ENCODE measurements at regions not wholly inside any gene's neighbourhood (a gene's known extent, or its start where the extent isn't known, plus 50 kb on each side); places are given as distances from the start of the nearest gene placed in this dataset.

DNA sequence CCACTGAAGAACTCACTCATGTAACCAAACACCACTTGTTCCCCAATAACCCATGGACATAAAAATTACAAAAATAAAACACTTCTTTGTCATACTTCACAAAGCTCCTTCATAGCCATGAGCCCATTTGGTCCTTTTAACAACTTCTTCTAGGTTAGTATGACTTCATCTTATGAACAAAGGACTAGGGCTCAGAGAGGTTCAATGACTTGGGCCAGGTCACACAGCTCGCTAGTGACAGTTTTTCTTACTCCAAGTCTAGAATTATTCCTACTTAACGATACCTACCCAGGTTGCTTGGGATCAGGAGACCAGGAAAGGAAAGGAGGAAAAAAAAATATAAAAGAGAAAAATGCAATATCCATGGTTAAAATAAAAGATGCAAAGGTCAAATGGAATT, 353.4 kb downstream of the SOX9 start:
- Histone ChIP-seq H3K9ac (ENCODE audit: low read depth, low read length, poor library complexity, severe bottlenecking) (no peak overlapping the region), H3K36me3 (ENCODE audit: insufficient read depth, low read length) (no peaks in the 10 kb centered on the region), H3K79me2 (ENCODE audit: insufficient read depth, low read length) (no peaks in the 10 kb centered on the region), H3K4me2 (ENCODE audit: low read depth, low read length, poor library complexity, severe bottlenecking) (no peak overlapping the region), H3F3A (ENCODE audit: low read depth) (no peaks in the 10 kb centered on the region), H4K20me1 (ENCODE audit: insufficient read depth, low read length, poor library complexity, severe bottlenecking) (no peaks in the 10 kb centered on the region), H3K9me2 (replicated peaks; ENCODE audit: low read depth, low read length) (no peaks in the 10 kb centered on the region), H3K9me3 (ENCODE audit: insufficient read depth, low read depth, low read length) (no peaks in the 10 kb centered on the region), H3K4me3 (ENCODE audit: low read length, poor library complexity, severe bottlenecking) (no peak overlapping the region), H2AFZ (ENCODE audit: low read length) (no peak overlapping the region), H3K27me3 (ENCODE audit: insufficient read depth, low read length, poor library complexity, severe bottlenecking) (no peaks in the 10 kb centered on the region), H3K4me1 (ENCODE audit: insufficient read depth, low read length, poor library complexity, severe bottlenecking) (no peaks in the 10 kb centered on the region)
- TF ChIP-seq, protein P1, sequence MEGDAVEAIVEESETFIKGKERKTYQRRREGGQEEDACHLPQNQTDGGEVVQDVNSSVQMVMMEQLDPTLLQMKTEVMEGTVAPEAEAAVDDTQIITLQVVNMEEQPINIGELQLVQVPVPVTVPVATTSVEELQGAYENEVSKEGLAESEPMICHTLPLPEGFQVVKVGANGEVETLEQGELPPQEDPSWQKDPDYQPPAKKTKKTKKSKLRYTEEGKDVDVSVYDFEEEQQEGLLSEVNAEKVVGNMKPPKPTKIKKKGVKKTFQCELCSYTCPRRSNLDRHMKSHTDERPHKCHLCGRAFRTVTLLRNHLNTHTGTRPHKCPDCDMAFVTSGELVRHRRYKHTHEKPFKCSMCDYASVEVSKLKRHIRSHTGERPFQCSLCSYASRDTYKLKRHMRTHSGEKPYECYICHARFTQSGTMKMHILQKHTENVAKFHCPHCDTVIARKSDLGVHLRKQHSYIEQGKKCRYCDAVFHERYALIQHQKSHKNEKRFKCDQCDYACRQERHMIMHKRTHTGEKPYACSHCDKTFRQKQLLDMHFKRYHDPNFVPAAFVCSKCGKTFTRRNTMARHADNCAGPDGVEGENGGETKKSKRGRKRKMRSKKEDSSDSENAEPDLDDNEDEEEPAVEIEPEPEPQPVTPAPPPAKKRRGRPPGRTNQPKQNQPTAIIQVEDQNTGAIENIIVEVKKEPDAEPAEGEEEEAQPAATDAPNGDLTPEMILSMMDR (conservative IDR thresholded peaks at IDR 0.05; ENCODE audit: low read length), result no peak

DNA sequence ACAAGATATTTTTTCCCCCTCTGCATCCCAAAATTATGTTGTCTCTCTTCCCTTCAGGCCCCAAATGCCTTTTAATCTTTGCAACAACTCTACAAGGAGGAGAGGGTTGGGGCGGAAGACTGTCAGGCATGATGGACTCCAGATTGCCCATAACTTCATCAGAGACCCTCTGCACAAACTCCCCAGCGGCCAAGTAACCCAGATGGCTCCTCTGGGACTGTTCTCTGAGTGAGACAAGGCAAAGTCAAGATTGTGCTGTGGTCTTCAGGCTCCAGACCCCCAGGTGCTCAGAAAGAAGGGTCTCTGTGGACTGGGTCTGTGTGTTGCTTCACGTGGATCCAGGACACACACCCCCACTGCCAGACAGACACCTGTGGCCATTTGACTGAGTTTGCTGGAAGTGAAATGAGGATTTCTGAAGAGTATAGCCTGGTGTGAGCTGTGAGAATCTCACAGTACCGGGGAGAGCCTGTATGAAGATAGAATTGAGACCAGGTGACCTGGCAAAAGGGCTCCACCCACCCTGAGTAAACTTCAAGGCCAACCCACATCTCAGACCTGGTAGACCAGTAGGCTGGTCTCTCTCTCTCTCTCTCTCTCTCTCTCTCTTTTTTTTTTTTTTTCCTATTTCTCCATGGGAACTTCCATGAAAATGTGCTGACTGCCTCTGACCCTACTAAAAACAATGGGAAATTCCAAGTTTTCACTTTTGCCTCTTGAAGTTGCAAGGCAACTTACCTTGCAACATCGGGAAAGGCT, 354.1 kb downstream of the SOX9 start:
- H3K9me2 ChIP-seq (replicated peaks; ENCODE audit: low read depth, low read length), result no peaks in the 10 kb centered on the region
- H3K9ac ChIP-seq (ENCODE audit: low read depth, low read length, poor library complexity, severe bottlenecking), result no peak overlapping the region
- no peaks in the 10 kb centered on the region for H3K79me2 ChIP-seq (ENCODE audit: insufficient read depth, low read length)
- H3K4me2 ChIP-seq (ENCODE audit: low read depth, low read length, poor library complexity, severe bottlenecking), result no peak overlapping the region
- no peak overlapping the region for H2AFZ ChIP-seq (ENCODE audit: low read length)
- no peaks in the 10 kb centered on the region for H3K27me3 ChIP-seq (ENCODE audit: insufficient read depth, low read length, poor library complexity, severe bottlenecking)
- no peaks in the 10 kb centered on the region for H3K36me3 ChIP-seq (ENCODE audit: insufficient read depth, low read length)
- no peaks in the 10 kb centered on the region for H3K4me1 ChIP-seq (ENCODE audit: insufficient read depth, low read length, poor library complexity, severe bottlenecking)
- no peaks in the 10 kb centered on the region for H3F3A ChIP-seq (ENCODE audit: low read depth)
- no peaks in the 10 kb centered on the region for H3K9me3 ChIP-seq (ENCODE audit: insufficient read depth, low read depth, low read length)
- H3K4me3 ChIP-seq (ENCODE audit: low read length, poor library complexity, severe bottlenecking), result no peak overlapping the region
- H4K20me1 ChIP-seq (ENCODE audit: insufficient read depth, low read length, poor library complexity, severe bottlenecking), result no peaks in the 10 kb centered on the region
- no peak for TF ChIP-seq EZH2phosphoT487 (IDR thresholded peaks at IDR 0.05; ENCODE audit: borderline replicate concordance)
- TF ChIP-seq, protein P1 (conservative IDR thresholded peaks at IDR 0.05; ENCODE audit: low read length), result no peak

DNA sequence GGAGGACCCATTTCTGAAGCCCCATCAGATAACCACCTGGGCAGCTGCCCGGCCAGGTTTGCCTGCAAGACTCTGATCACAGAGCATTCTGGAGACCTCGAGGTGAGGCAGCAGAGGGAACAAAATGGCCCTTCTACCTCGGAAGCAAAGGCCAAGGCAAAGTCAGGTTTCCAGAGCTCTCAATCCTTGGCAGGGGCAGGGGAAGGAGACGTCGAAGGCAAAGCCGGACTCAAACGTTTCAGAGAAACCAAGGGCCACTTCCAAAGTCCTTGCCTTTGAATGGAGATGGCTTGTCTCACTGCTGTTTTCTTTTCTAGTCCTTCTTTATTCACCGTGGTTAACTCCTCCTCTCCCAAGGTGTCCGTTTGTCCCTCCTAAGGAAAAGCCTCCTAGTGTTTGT, 355.3 kb downstream of the SOX9 start:
- H3K9ac ChIP-seq (ENCODE audit: low read depth, low read length, poor library complexity, severe bottlenecking), result no peak overlapping the region
- no peak overlapping the region for H3K4me3 ChIP-seq (ENCODE audit: low read length, poor library complexity, severe bottlenecking)
- H3K27me3 ChIP-seq (ENCODE audit: insufficient read depth, low read length, poor library complexity, severe bottlenecking), result no peaks in the 10 kb centered on the region
- no peaks in the 10 kb centered on the region for H3K4me1 ChIP-seq (ENCODE audit: insufficient read depth, low read length, poor library complexity, severe bottlenecking)
- H3K9me3 ChIP-seq (ENCODE audit: insufficient read depth, low read depth, low read length), result no peaks in the 10 kb centered on the region
- no peaks in the 10 kb centered on the region for H3K79me2 ChIP-seq (ENCODE audit: insufficient read depth, low read length)
- H3F3A ChIP-seq (ENCODE audit: low read depth), result no peaks in the 10 kb centered on the region
- no peaks in the 10 kb centered on the region for H3K9me2 ChIP-seq (replicated peaks; ENCODE audit: low read depth, low read length)
- no peaks in the 10 kb centered on the region for H3K36me3 ChIP-seq (ENCODE audit: insufficient read depth, low read length)
- H2AFZ ChIP-seq (ENCODE audit: low read length), result no peak overlapping the region
- no peak overlapping the region for H3K4me2 ChIP-seq (ENCODE audit: low read depth, low read length, poor library complexity, severe bottlenecking)
- no peak for TF ChIP-seq EZH2phosphoT487 (IDR thresholded peaks at IDR 0.05; ENCODE audit: borderline replicate concordance)
- TF ChIP-seq, protein P1 (conservative IDR thresholded peaks at IDR 0.05; ENCODE audit: low read length), result no peak
- no peaks in the 10 kb centered on the region for H4K20me1 ChIP-seq (ENCODE audit: insufficient read depth, low read length, poor library complexity, severe bottlenecking)

All from Loucy (cell line).